B cell (primary cell): ENCODE measurements at regions not wholly inside any gene's neighbourhood (a gene's known extent, or its start where the extent isn't known, plus 50 kb on each side); places are given as distances from the start of the nearest gene placed in this dataset.
"Not testable (repeated sequence)": the region's sequence is repeated elsewhere in the genome, so short reads cannot be mapped to it uniquely, and the experiment has no call there.

ENCODE experiments used
- ATAC-seq: fragments of 200-7000 bp; cut with Tn5 transposase; one replicate; pipeline ENCODE4 v1.10.0; 2021; ENCODE audit warnings: low read depth, mild to moderate bottlenecking, moderate number of reproducible peaks, moderate library complexity
- CTCF ChIA-PET: fragments of 350-600 bp; sonication (Branson Sonifier 250); formaldehyde crosslinking; loops from one replicate; lab custom pipeline; 2021; ENCODE audit warnings: antibody characterized with exemption, inconsistent platforms; lab: Charles Lee
- POLR2A ChIA-PET: fragments of 350-600 bp; sonication (Branson Sonifier 250); formaldehyde crosslinking; loops from one replicate; lab custom pipeline; 2021; ENCODE audit warnings: antibody characterized with exemption; lab: Charles Lee
- DNase-seq: peaks from one replicate; pipeline ENCODE4 v3.0.0; 2013
- H2AFZ ChIP-seq: 2 replicates; pipeline ENCODE4 v1.6.1; 2012; ENCODE audit warnings: mild to moderate bottlenecking, low read depth, low read length; ENCODE audit not compliant: insufficient read depth, poor library complexity, severe bottlenecking
- H3K27ac ChIP-seq, 2 donors: 1 replicate in 1 of 2; 2 replicates in 1 of 2; pipeline ENCODE4 v1.5.1; 2012 to 2013; ENCODE audit warnings: low read length in 2 of 2, mild to moderate bottlenecking in 2 of 2, moderate library complexity in 1 of 2
- H3K27me3 ChIP-seq, 4 experiments: fragments of 200-600 bp in 1 of 4; sonication (generic) in 1 of 4; replicated peaks in 1 of 4; 1 replicate in 2 of 4; 2 replicates in 2 of 4; pipeline versions ENCODE4 v1.6.1 to v1.7.0; 2013 to 2016; ENCODE audit warnings: low read length in 3 of 4, mild to moderate bottlenecking in 2 of 4, mixed read lengths in 1 of 4, moderate library complexity in 1 of 4; ENCODE audit not compliant: insufficient read depth in 4 of 4, control insufficient read depth in 3 of 4; ENCODE audit errors: control extremely low read depth in 1 of 4
- H3K36me3 ChIP-seq, 2 experiments: replicated peaks in 1 of 2; 1 replicate in 1 of 2; 2 replicates in 1 of 2; pipeline versions ENCODE4 v1.6.1 to v1.7.1; 2013; ENCODE audit warnings: low read length in 1 of 2; ENCODE audit not compliant: insufficient read depth in 2 of 2, control insufficient read depth in 1 of 2; ENCODE audit errors: control extremely low read depth in 1 of 2, extremely low read depth in 1 of 2
- H3K4me1 ChIP-seq, 2 donors: fragments of 200-600 bp in 1 of 2; sonication (generic) in 1 of 2; 1 replicate in 1 of 2; 2 replicates in 1 of 2; pipeline versions ENCODE4 v1.5.1 to v1.6.1; 2013 to 2017; ENCODE audit warnings: low read length in 2 of 2; ENCODE audit not compliant: control insufficient read depth in 2 of 2, insufficient read depth in 2 of 2
- H3K4me2 ChIP-seq: replicated peaks from 2 replicates; pipeline ENCODE3; 2012; ENCODE audit warnings: mild to moderate bottlenecking, low read depth, low read length; ENCODE audit not compliant: poor library complexity, severe bottlenecking
- H3K4me3 ChIP-seq, 5 experiments: fragments of 200-600 bp in 1 of 5; sonication (generic) in 1 of 5; 1 replicate in 3 of 5; 2 replicates in 2 of 5; pipeline versions ENCODE4 v1.5.1 to v1.7.0; 2011 to 2016; ENCODE audit warnings: low read length in 4 of 5, mild to moderate bottlenecking in 4 of 5, low read depth in 2 of 5, control low read depth in 1 of 5, moderate library complexity in 1 of 5; ENCODE audit not compliant: insufficient read depth in 1 of 5; ENCODE audit errors: control extremely low read depth in 1 of 5, extremely low read depth in 1 of 5
- H3K79me2 ChIP-seq: fragments of 200-600 bp; sonication (generic); one replicate; pipeline ENCODE4 v1.6.0; 2016; ENCODE audit warnings: low read length; ENCODE audit not compliant: control insufficient read depth, insufficient read depth
- H3K9ac ChIP-seq: fragments of 200-600 bp; sonication (generic); 2 replicates; pipeline ENCODE4 v1.6.1; 2017; ENCODE audit warnings: mild to moderate bottlenecking, low read length, moderate library complexity
- H3K9me3 ChIP-seq, 3 donors: one replicate each; pipeline versions ENCODE4 v1.6.1 to v1.7.1; 2013; ENCODE audit warnings: low read length in 2 of 3; ENCODE audit not compliant: control insufficient read depth in 2 of 3, insufficient read depth in 1 of 3; ENCODE audit errors: control extremely low read depth in 1 of 3
- H4K20me1 ChIP-seq: 2 replicates; pipeline ENCODE4 v1.6.0; 2012; ENCODE audit warnings: mild to moderate bottlenecking, low read length; ENCODE audit not compliant: insufficient read depth, control insufficient read depth, poor library complexity, severe bottlenecking
- H3K27ac Mint-ChIP-seq: one replicate; pipeline ENCODE4 v1.8.0; 2021; ENCODE audit warnings: mixed read lengths
- H3K27me3 Mint-ChIP-seq: one replicate; pipeline ENCODE4 v1.8.0; 2021; ENCODE audit warnings: mixed read lengths
- H3K4me1 Mint-ChIP-seq: one replicate; pipeline ENCODE4 v1.8.0; 2021; ENCODE audit warnings: mixed read lengths
- H3K4me3 Mint-ChIP-seq: one replicate; pipeline ENCODE4 v1.8.0; 2021; ENCODE audit warnings: mixed read lengths
- H3K9me3 Mint-ChIP-seq: one replicate; pipeline ENCODE4 v1.8.0; 2022; ENCODE audit warnings: mixed read lengths; ENCODE audit not compliant: insufficient read depth
- EZH2 ChIP-seq: IDR thresholded peaks from 2 replicates; pipeline ENCODE4 v1.6.1; 2012; ENCODE audit warnings: borderline replicate concordance, low read depth, mild to moderate bottlenecking, moderate library complexity, low read length; ENCODE audit not compliant: insufficient read depth, poor library complexity, severe bottlenecking
- WGBS: methylation state at CpG from one replicate; pipeline ENCODE4 v1.1.5; 2013; ENCODE audit warnings: missing lambda C conversion rate; ENCODE audit not compliant: insufficient coverage; 5-methylcytosine and 5-hydroxymethylcytosine counted together
- intact Hi-C: fragments of 100-400 bp; cut with micrococcal nuclease; formaldehyde crosslinking; loops from one replicate; pipeline ENCODE4 v1.10.0; 2022
- TF ChIP-seq, protein P1 (sequence below): fragments of 200-600 bp; IDR thresholded peaks from one replicate; pipeline ENCODE4 v1.8.0; 2022; ENCODE audit warnings: antibody characterized with exemption, mild to moderate bottlenecking

DNA sequence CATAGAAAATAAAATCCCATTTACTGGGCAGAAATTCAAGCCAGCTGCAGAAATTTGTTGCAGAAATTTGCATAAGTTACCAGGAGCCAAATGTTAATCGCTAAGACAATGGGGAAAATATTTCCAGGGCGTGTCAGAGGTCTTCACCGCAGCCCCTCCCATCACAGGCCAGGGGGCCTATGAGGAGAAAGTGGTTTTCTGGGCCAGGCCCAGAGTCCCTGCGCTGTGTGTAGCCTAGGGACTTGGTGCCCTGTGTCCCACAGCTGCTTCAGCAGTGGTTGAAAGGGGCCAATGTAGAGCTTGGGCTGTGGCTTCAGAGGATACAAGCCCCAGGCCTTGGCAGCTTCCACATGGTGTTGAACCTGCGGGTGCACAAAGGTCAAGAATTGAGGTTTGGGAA lies 278.9 kb upstream of the PCDH9 start:
- Histone ChIP-seq H3K79me2 (no peaks in the 10 kb centered on the region), H3K9ac (no peak overlapping the region), H3K4me1 (no peaks in the 10 kb centered on the region), H4K20me1 (no peaks in the 10 kb centered on the region), H2AFZ (no peak overlapping the region), H3K27ac (no peak overlapping the region), H3K36me3 (no peaks in the 10 kb centered on the region), H3K27me3 (no peaks in the 10 kb centered on the region), H3K4me2 (no peak overlapping the region), H3K9me3 (peaks cover 0 to 7% (median 0%) of the 10 kb centered on the region in 3 donors), H3K4me3 (no peak overlapping the region)
- CTCF ChIA-PET: no interaction called here
- no peak overlapping the region for H3K27ac Mint-ChIP-seq
- no peaks in the 10 kb centered on the region for H3K9me3 Mint-ChIP-seq
- H3K4me3 Mint-ChIP-seq: no peak overlapping the region
- POLR2A ChIA-PET: no interaction called here
- intact Hi-C loops: no loop called here
- no peak for TF ChIP-seq EZH2
- TF ChIP-seq, protein P1, sequence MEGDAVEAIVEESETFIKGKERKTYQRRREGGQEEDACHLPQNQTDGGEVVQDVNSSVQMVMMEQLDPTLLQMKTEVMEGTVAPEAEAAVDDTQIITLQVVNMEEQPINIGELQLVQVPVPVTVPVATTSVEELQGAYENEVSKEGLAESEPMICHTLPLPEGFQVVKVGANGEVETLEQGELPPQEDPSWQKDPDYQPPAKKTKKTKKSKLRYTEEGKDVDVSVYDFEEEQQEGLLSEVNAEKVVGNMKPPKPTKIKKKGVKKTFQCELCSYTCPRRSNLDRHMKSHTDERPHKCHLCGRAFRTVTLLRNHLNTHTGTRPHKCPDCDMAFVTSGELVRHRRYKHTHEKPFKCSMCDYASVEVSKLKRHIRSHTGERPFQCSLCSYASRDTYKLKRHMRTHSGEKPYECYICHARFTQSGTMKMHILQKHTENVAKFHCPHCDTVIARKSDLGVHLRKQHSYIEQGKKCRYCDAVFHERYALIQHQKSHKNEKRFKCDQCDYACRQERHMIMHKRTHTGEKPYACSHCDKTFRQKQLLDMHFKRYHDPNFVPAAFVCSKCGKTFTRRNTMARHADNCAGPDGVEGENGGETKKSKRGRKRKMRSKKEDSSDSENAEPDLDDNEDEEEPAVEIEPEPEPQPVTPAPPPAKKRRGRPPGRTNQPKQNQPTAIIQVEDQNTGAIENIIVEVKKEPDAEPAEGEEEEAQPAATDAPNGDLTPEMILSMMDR: no peak
- H3K27me3 Mint-ChIP-seq: no peaks in the 10 kb centered on the region
- no peak for ATAC-seq
- no peak for DNase-seq
- no peaks in the 10 kb centered on the region for H3K4me1 Mint-ChIP-seq
- 92% methylated on average over 5 of the region's 5 CpGs for WGBS

DNA sequence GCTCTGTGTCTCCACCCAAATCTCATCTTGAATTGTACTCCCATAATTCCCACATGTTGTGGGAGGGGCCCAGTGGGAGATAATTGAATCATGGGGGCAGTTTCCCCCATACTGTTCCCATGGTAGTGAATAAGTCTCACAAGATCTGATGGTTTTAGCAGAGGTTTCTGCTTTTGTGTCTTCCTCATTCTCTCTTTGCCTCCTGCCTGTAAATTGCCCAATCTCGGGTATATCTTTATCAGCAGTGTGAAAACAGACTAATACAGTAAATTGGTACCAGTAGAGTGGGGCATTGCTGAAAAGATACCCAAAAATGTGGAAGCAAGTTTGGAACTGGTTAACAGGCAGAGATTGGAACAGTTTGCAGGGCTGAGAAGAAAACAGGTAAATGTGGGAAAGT lies 278.1 kb upstream of the PCDH9 start:
- H3K4me1 Mint-ChIP-seq, H2AFZ ChIP-seq, H3K27ac Mint-ChIP-seq, H3K27me3 Mint-ChIP-seq, H3K27ac ChIP-seq, H3K27me3 ChIP-seq, ATAC-seq, POLR2A ChIA-PET, H4K20me1 ChIP-seq, H3K4me3 ChIP-seq, H3K4me3 Mint-ChIP-seq, CTCF ChIA-PET, H3K36me3 ChIP-seq, H3K9ac ChIP-seq, intact Hi-C loops, H3K4me1 ChIP-seq, H3K9me3 ChIP-seq, H3K9me3 Mint-ChIP-seq, DNase-seq, H3K4me2 ChIP-seq, H3K79me2 ChIP-seq: not testable (repeated sequence)
- WGBS: 100% methylated on average over 1 of the region's 1 CpG
